HepG2 (cell line): ENCODE measurements at regions not wholly inside any gene's neighbourhood (a gene's known extent, or its start where the extent isn't known, plus 50 kb on each side); places are given as distances from the start of the nearest gene placed in this dataset.

Experiments used
- EZH2 ChIP-seq: conservative IDR thresholded peaks from 2 replicates; pipeline ENCODE4 v1.6.1; 2012; ENCODE audit warnings: mild to moderate bottlenecking, low read depth, low read length, moderate library complexity
- JUNB ChIP-seq: sonication (generic); formaldehyde crosslinking; IDR thresholded peaks from 2 replicates; pipeline ENCODE4 v1.8.0; 2022; ENCODE audit warnings: missing genetic modification reagents, mild to moderate bottlenecking, borderline replicate concordance
- POLR2AphosphoS5 ChIP-seq: IDR thresholded peaks from 2 replicates; pipeline ENCODE4 v1.6.1; 2012; ENCODE audit warnings: low read depth, low read length
- TCF7L2 ChIP-seq: IDR thresholded peaks from 2 replicates; pipeline ENCODE4 v1.6.1; 2011; ENCODE audit warnings: mild to moderate bottlenecking, low read depth, low read length, moderate library complexity
- ZNF101 ChIP-seq: sonication (generic); formaldehyde crosslinking; IDR thresholded peaks from 2 replicates; pipeline ENCODE4 v1.4.0; 2020; ENCODE audit warnings: mild to moderate bottlenecking, low read depth, missing genetic modification reagents, borderline replicate concordance
- ZZZ3 ChIP-seq: sonication (generic); formaldehyde crosslinking; IDR thresholded peaks from 2 replicates; pipeline ENCODE4 v1.4.0; 2020; ENCODE audit warnings: missing genetic modification reagents, mild to moderate bottlenecking, borderline replicate concordance
- TF ChIP-seq, protein P1 (sequence below): sonication (generic); formaldehyde crosslinking; IDR thresholded peaks from 2 replicates; pipeline ENCODE4 v1.5.0; 2020; ENCODE audit warnings: mild to moderate bottlenecking, missing genetic modification reagents, moderate library complexity
- TF ChIP-seq, protein P2 (sequence below): conservative IDR thresholded peaks from 2 replicates; pipeline ENCODE4 v1.6.1; 2018; ENCODE audit warnings: missing genetic modification reagents
- TF ChIP-seq, protein P3 (sequence below), 2 experiments: sonication (generic) in 1 of 2; formaldehyde crosslinking in 1 of 2; IDR thresholded peaks; 2 replicates each; pipeline versions ENCODE4 v1.5.1 to v1.6.1; 2011 to 2020; ENCODE audit warnings: borderline replicate concordance in 1 of 2, low read depth in 1 of 2, low read length in 1 of 2, mild to moderate bottlenecking in 1 of 2, missing genetic modification reagents in 1 of 2, moderate library complexity in 1 of 2
- TF ChIP-seq, protein P4 (sequence below), 2 experiments: IDR thresholded peaks; 2 replicates each; pipeline ENCODE4 v1.6.1; 2011 to 2012; ENCODE audit warnings: low read length in 2 of 2, borderline replicate concordance in 1 of 2, low read depth in 1 of 2, mild to moderate bottlenecking in 1 of 2, moderate library complexity in 1 of 2

DNA sequence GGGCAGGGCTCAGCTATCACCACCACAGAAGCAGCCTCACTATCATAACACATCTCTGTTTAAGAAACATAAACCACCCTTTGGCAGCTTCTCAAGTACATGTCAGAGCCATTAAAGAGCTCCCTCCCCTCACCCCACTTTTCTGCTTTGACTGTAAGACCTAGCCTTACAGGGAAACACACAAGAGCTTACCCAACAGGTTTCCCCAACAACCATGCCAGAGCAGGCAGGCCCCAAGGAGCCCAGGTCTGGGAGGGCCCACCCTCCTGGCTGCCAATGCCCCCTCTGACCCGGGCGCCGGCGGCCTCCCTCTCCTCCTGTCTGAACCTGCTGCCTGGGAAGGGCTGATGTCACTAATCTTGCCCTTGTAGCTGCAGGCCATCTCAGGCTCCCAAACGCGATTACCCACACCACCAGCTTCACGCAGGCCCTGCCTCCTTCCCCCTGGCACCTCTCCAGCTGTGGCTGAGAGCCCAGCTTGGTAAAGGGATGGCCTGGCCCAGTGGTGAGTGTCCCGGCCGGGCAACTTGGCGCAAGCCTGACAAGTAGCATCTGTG is 402.0 kb downstream of the MAFB start:
- TF ChIP-seq POLR2AphosphoS5 (no peak), ZZZ3 (CRISPR knock-in tag) (no peak), ZNF101 (no peak), JUNB (CRISPR knock-in tag) (no peak), TCF7L2 (no peak), EZH2 (no peak)
- TF ChIP-seq, protein P1, sequence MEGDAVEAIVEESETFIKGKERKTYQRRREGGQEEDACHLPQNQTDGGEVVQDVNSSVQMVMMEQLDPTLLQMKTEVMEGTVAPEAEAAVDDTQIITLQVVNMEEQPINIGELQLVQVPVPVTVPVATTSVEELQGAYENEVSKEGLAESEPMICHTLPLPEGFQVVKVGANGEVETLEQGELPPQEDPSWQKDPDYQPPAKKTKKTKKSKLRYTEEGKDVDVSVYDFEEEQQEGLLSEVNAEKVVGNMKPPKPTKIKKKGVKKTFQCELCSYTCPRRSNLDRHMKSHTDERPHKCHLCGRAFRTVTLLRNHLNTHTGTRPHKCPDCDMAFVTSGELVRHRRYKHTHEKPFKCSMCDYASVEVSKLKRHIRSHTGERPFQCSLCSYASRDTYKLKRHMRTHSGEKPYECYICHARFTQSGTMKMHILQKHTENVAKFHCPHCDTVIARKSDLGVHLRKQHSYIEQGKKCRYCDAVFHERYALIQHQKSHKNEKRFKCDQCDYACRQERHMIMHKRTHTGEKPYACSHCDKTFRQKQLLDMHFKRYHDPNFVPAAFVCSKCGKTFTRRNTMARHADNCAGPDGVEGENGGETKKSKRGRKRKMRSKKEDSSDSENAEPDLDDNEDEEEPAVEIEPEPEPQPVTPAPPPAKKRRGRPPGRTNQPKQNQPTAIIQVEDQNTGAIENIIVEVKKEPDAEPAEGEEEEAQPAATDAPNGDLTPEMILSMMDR (CRISPR knock-in tag), result no peak
- TF ChIP-seq, protein P2, sequence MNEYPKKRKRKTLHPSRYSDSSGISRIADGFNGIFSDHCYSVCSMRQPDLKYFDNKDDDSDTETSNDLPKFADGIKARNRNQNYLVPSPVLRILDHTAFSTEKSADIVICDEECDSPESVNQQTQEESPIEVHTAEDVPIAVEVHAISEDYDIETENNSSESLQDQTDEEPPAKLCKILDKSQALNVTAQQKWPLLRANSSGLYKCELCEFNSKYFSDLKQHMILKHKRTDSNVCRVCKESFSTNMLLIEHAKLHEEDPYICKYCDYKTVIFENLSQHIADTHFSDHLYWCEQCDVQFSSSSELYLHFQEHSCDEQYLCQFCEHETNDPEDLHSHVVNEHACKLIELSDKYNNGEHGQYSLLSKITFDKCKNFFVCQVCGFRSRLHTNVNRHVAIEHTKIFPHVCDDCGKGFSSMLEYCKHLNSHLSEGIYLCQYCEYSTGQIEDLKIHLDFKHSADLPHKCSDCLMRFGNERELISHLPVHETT, result no peak
- TF ChIP-seq, protein P3, sequence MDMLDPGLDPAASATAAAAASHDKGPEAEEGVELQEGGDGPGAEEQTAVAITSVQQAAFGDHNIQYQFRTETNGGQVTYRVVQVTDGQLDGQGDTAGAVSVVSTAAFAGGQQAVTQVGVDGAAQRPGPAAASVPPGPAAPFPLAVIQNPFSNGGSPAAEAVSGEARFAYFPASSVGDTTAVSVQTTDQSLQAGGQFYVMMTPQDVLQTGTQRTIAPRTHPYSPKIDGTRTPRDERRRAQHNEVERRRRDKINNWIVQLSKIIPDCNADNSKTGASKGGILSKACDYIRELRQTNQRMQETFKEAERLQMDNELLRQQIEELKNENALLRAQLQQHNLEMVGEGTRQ (IDR thresholded peaks at IDR 0.05; ENCODE audit: low read depth, low read length), result no peak
- TF ChIP-seq, protein P3 (CRISPR knock-in tag; IDR thresholded peaks at IDR 0.05; ENCODE audit: borderline replicate concordance), result no peak
- TF ChIP-seq, protein P4, sequence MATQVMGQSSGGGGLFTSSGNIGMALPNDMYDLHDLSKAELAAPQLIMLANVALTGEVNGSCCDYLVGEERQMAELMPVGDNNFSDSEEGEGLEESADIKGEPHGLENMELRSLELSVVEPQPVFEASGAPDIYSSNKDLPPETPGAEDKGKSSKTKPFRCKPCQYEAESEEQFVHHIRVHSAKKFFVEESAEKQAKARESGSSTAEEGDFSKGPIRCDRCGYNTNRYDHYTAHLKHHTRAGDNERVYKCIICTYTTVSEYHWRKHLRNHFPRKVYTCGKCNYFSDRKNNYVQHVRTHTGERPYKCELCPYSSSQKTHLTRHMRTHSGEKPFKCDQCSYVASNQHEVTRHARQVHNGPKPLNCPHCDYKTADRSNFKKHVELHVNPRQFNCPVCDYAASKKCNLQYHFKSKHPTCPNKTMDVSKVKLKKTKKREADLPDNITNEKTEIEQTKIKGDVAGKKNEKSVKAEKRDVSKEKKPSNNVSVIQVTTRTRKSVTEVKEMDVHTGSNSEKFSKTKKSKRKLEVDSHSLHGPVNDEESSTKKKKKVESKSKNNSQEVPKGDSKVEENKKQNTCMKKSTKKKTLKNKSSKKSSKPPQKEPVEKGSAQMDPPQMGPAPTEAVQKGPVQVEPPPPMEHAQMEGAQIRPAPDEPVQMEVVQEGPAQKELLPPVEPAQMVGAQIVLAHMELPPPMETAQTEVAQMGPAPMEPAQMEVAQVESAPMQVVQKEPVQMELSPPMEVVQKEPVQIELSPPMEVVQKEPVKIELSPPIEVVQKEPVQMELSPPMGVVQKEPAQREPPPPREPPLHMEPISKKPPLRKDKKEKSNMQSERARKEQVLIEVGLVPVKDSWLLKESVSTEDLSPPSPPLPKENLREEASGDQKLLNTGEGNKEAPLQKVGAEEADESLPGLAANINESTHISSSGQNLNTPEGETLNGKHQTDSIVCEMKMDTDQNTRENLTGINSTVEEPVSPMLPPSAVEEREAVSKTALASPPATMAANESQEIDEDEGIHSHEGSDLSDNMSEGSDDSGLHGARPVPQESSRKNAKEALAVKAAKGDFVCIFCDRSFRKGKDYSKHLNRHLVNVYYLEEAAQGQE (IDR thresholded peaks at IDR 0.05; ENCODE audit: borderline replicate concordance in 1 of 2, low read depth in 1 of 2, low read length in 2 of 2), result no peak
